IPS-NIHi7 (cell line): ENCODE measurements at regions not wholly inside any gene's neighbourhood (a gene's known extent, or its start where the extent isn't known, plus 50 kb on each side); places are given as distances from the start of the nearest gene placed in this dataset.
"Not testable (repeated sequence)": the region's sequence is repeated elsewhere in the genome, so short reads cannot be mapped to it uniquely, and the experiment has no call there.

Experiments used
- DNase-seq: peaks from one replicate; pipeline ENCODE4 v3.0.0; 2012; ENCODE audit warnings: mixed read lengths; ENCODE audit errors: extremely low spot score

- DNase-seq, result no peak
Measured at GRCh38 chr1:147071142-147071541, 101.1 kb downstream of the PRKAB2 start.

GRCh38 chr1:147062956-147063355, 109.3 kb downstream of the PRKAB2 start:
- DNase-seq, result no peak

DNA sequence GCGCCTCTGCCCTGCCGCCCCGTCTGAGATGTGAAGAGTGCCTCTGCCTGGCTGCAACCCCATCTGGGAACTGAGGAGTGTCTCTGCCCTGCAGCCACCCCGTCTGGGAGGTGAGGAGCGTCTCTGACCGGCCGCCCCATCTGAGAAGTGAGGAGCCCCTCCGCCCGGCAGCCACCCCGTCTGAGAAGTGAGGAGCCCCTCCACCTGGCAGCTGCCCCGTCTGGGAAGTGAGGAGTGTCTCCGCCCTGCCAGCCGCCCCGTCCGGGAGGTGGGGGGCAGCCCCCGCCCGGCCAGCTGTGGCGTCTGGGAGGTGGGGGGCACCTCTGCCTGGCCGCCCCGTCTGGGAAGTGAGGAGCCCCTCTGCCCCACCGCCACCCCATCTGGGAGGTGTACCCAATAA, 110.4 kb downstream of the PRKAB2 start:
- DNase-seq, result not testable (repeated sequence)

DNA sequence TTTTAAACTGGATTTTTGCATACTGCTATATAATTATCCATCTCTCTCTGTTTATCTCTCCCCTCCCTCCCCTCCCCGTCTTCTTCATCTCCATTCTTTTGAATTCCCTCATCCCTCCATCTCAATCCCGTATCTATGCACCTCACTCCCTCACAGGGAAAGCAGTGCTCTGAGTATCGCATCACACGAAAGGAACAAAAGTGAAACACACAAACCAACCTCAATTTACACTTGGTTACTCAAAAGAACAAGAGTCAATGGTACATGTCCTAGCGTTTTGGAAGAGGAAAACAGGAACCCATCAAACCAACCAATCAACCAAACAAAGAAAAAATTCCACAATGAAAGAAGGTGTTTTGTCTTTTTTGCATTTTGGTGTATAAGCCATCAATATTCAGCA, 115.1 kb downstream of the NBPF12 start:
- DNase-seq, result no peak

GRCh38 chr1:147052677-147053076, 114.6 kb downstream of the NBPF12 start:
- no peak for DNase-seq

DNA sequence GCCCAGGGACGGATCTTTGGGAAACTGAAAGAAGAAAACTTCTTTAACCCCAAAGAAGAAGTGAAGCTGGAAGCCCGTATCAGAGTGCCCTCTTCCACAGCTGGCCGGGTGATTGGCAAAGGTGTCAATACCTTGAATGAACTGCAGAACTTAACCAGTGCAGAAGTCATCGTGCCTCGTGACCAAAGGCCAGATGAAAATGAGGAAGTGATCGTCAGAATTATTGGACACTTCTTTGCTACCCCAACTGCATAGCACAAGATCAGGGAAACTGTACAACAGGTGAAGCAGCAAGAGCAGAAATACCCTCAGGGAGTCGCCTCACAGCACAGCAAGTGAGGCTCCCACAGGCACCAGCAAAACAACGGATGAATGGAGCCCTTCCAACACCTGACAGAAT, 114.0 kb downstream of the NBPF12 start:
- no peak for DNase-seq

DNA sequence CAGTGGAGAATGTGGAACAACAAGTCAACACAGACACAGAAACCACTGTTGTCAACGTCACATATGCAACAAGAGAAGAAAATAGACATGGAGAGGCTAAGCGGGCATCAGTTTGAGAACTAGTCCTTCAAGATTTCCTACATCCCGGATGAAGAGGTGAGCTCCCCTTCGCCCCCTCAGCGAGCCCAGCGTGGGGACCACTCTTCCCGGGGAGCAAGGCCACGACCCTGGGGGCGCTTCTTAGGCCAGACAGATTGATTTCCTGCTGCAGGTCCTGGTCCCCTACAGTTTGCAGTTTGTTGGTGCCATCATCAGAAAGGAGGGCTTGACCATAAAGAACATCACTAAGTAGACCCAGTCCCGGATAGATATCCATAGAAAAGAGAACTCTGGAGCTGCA, 113.0 kb downstream of the NBPF12 start:
- DNase-seq, result no peak

DNA sequence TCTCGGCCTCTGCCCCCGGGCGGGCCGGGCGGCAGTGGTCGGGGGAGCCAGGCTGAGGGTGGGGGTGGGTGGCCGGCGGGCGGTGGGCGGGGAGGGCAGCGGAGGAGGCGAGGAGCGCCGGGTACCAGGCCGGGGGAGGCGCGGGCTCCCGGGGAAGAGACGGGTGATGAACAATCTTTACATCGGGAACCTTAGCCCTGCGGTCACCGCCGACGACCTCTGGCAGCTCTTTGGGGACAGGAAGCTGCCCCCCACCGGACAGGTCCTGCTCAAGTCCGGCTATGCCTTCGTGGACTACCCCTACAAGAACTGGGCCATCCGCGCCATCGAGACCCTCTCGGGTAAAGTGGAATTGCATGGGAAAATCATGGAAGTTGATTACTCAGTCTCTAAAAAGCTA, 112.5 kb downstream of the NBPF12 start:
- no peak for DNase-seq

DNA sequence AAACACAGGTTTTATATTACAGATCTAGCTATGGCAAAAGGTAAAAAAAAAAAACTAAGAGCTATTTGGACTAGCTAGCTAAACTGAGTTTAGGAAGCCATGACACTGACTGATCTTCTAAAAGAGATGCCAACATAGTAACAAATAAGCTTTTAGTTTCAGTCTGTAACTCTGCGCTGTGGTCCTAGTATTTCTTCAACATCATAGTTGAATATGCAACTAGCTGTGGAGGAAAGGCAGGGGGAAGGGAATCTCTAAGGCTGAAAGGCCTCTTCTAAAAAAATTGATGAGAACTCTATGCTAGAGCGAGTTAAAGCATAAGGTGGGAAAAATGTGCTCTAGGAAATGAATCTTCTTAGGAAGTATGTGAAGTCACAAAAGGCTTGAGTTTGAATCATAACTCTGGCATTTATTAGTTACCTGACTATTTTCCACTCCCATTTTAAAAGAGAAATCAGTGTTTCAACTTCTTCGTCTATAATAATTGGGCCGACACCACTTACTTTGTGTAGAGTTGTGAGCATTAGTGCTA, 108.8 kb downstream of the NBPF12 start:
- not testable (repeated sequence) for DNase-seq

DNA sequence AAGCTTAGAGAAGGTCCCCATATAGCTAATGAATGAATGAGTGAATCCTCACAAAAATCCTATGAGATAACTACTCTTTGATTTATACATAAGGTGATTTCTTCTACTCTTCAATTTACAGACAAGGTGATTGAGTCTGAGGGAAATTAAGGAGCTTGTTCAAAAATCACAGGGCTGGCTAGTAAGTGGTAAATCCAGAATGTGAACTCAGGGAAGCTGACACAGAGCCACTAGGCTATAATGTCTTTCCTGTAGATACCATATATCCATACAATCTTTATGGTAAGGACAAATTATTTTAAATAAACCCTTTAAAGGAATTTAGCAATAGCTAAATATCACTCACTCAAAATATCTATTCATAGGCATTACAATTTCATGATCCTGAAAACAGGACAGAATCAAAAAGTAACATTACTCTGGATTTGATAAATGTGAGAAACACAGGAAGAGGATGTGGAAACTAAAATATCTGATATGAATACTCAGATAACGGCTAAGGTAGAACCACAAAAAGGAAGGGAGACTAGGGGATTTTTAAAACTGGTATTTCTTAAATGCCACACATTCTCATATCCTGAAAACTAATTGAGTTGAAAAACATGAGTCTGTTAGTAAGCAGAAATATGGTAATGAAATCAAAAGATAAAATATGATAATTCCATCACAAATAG, 108.2 kb downstream of the NBPF12 start:
- no peak for DNase-seq
